GM12865 (cell line): ENCODE measurements at regions not wholly inside any gene's neighbourhood (a gene's known extent, or its start where the extent isn't known, plus 50 kb on each side); places are given as distances from the start of the nearest gene placed in this dataset.

Source experiments
- DNase-seq: peaks from one replicate; pipeline ENCODE4 v3.0.0; 2010; ENCODE audit warnings: low read depth
- H3K4me3 ChIP-seq: 2 replicates; pipeline ENCODE4 v1.5.1; 2011; ENCODE audit warnings: mild to moderate bottlenecking, low read depth, low read length, control low read depth
- TF ChIP-seq, protein P1 (sequence below): IDR thresholded peaks from 2 replicates; pipeline ENCODE4 v1.5.1; 2011; ENCODE audit warnings: low read length, control low read depth, low read depth, inconsistent platforms; ENCODE audit not compliant: insufficient read depth; ENCODE audit errors: missing control alignments

GRCh38 chr6:14366315-14366714 lies 248.7 kb downstream of the CD83 start:
- TF ChIP-seq, protein P1, sequence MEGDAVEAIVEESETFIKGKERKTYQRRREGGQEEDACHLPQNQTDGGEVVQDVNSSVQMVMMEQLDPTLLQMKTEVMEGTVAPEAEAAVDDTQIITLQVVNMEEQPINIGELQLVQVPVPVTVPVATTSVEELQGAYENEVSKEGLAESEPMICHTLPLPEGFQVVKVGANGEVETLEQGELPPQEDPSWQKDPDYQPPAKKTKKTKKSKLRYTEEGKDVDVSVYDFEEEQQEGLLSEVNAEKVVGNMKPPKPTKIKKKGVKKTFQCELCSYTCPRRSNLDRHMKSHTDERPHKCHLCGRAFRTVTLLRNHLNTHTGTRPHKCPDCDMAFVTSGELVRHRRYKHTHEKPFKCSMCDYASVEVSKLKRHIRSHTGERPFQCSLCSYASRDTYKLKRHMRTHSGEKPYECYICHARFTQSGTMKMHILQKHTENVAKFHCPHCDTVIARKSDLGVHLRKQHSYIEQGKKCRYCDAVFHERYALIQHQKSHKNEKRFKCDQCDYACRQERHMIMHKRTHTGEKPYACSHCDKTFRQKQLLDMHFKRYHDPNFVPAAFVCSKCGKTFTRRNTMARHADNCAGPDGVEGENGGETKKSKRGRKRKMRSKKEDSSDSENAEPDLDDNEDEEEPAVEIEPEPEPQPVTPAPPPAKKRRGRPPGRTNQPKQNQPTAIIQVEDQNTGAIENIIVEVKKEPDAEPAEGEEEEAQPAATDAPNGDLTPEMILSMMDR = no peak
- H3K4me3 ChIP-seq = no peak overlapping the region
- no peak for DNase-seq

- DNase-seq = no peak
- no peak overlapping the region for H3K4me3 ChIP-seq
- TF ChIP-seq, protein P1 = no peak
Observed at GRCh38 chr6:14366872-14367271, 249.3 kb downstream of the CD83 start.

- no peak overlapping the region for H3K4me3 ChIP-seq
- TF ChIP-seq, protein P1 = no peak
- DNase-seq = no peak
Observed at GRCh38 chr6:14367296-14367695, 249.7 kb downstream of the CD83 start.

DNA sequence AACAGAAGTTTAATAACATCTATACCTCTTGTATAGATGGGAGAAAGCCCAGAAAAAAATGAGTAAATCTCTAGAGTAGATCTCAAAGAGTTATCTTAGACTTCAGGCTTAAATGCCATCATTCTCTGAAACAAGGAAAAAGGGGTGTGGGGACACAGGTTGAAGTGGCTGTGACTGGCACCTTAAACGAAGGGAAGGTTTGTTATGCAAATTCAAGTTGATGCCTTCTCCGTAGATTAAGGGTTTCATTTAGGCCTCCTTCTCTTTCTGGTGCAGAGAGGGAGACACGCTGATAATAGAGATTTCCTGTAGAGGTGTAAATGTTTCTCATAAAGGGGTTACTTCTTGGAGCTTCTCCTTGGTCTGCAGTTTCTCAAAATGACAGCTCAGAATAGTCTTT lies 252.1 kb downstream of the CD83 start:
- TF ChIP-seq, protein P1 = no peak
- H3K4me3 ChIP-seq = no peak overlapping the region
- no peak for DNase-seq

GRCh38 chr6:14371530-14371929 lies 254.0 kb downstream of the CD83 start:
- no peak for DNase-seq
- no peak overlapping the region for H3K4me3 ChIP-seq
- TF ChIP-seq, protein P1 = no peak

DNA sequence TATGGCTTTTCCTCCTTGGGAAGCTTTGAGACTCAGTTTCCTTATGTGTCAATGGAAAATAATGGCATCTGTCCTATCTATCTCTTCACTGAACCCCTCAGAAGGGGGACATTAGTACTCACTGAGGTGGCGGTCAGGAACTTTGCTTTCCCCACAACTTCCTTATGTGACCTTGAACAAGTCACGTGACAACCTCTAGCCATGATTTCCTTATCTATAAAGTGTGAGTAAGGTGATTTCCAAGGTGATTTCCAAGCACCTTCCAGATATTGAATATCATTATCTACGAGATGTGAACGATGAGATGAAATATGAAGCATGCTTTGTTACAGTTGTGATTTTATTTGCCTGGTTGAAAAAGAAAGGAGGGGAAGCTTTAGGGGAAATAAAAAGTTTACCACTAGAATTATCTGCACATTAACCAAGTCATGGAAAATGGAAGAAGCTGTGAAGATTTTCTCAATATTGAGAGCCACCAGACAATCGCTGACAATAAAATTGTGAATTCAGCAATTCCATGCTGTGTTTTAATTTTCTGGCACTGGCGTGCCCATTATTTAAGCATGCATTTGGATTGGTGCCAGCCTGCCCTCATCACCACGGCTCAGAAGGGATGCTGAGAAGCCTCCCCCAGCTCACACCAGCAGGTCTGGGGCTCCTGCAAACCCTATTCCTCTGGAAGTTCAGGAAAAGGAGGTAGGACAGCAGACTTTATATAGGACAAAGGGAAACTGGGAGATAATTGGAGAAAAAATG lies 255.3 kb downstream of the CD83 start:
- peak; percentile 4 for DNase-seq
- TF ChIP-seq, protein P1 = no peak

More for the DNA sequence above, 255.3 kb downstream of the CD83 start:
- no peak overlapping the region for H3K4me3 ChIP-seq
